ENCODE measurements at regions not wholly inside any gene's neighbourhood (a gene's known extent, or its start where the extent isn't known, plus 50 kb on each side); places are given as distances from the start of the nearest gene placed in this dataset.

- WGBS, 2 experiments (ENCODE audit: insufficient coverage in 1 of 2, insufficient read length in 1 of 2), result 2 to 12% methylated on average over 12 to 17 of the region's 18 CpGs
- H3K9me3 ChIP-seq (ENCODE audit: control insufficient read depth, low read length), result no peaks in the 10 kb centered on the region
- no peak overlapping the region for H3K9ac ChIP-seq (ENCODE audit: extremely low read depth, low read length, poor library complexity, severe bottlenecking)
- peaks cover 12% of the 10 kb centered on the region for H3K4me1 ChIP-seq (ENCODE audit: control insufficient read depth, insufficient read depth, low read length)
- Mint-ChIP-seq H3K4me3 (no peak overlapping the region), H3K4me1 (peaks cover 19% of the 10 kb centered on the region), H3K27me3 (ENCODE audit: insufficient read depth) (peaks cover 85% of the 10 kb centered on the region), H3K36me3 (ENCODE audit: low read depth) (no peaks in the 10 kb centered on the region), H3K27ac (peak overlapping the region; percentile 17), H3K9me3 (no peaks in the 10 kb centered on the region)
- peak overlapping the region; percentile 62 for H3K27ac ChIP-seq (ENCODE audit: low read depth, low read length)
- no peak overlapping the region for H3K4me3 ChIP-seq (ENCODE audit: low read length)
- peaks cover 86% of the 10 kb centered on the region for H3K27me3 ChIP-seq (ENCODE audit: control insufficient read depth, insufficient read depth, low read length, poor library complexity, severe bottlenecking)
- peak; percentile 41 for TF ChIP-seq CTCF (conservative IDR thresholded peaks at IDR 0.05)
- DNase-seq, result peak; percentile 86
- H3K36me3 ChIP-seq (ENCODE audit: control insufficient read depth, insufficient read depth, low read length), result no peaks in the 10 kb centered on the region
Measured at GRCh38 chr19:5397804-5398692, 57.2 kb upstream of the ZNRF4 start.

- H3K4me3 ChIP-seq (ENCODE audit: low read length), result no peak overlapping the region
- H3K9me3 ChIP-seq (ENCODE audit: control insufficient read depth, low read length), result no peaks in the 10 kb centered on the region
- peak; percentile 63 for DNase-seq
- H3K9ac ChIP-seq (ENCODE audit: extremely low read depth, low read length, poor library complexity, severe bottlenecking), result no peak overlapping the region
- no peaks in the 10 kb centered on the region for H3K36me3 ChIP-seq (ENCODE audit: control insufficient read depth, insufficient read depth, low read length)
- Mint-ChIP-seq H3K36me3 (ENCODE audit: low read depth) (no peaks in the 10 kb centered on the region), H3K27me3 (ENCODE audit: insufficient read depth) (peaks cover 85% of the 10 kb centered on the region), H3K4me1 (peaks cover 19% of the 10 kb centered on the region), H3K9me3 (no peaks in the 10 kb centered on the region), H3K27ac (no peak overlapping the region), H3K4me3 (no peak overlapping the region)
- peaks cover 12% of the 10 kb centered on the region for H3K4me1 ChIP-seq (ENCODE audit: control insufficient read depth, insufficient read depth, low read length)
- no peak overlapping the region for H3K27ac ChIP-seq (ENCODE audit: low read depth, low read length)
- TF ChIP-seq CTCF (conservative IDR thresholded peaks at IDR 0.05), result no peak
- H3K27me3 ChIP-seq (ENCODE audit: control insufficient read depth, insufficient read depth, low read length, poor library complexity, severe bottlenecking), result peaks cover 86% of the 10 kb centered on the region
- WGBS, 2 experiments (ENCODE audit: insufficient coverage in 1 of 2, insufficient read length in 1 of 2), result 73 to 100% methylated on average over 2 to 3 of the region's 3 CpGs
Measured at GRCh38 chr19:5398693-5399057, 56.5 kb upstream of the ZNRF4 start.

- Mint-ChIP-seq H3K4me3 (no peak overlapping the region), H3K27me3 (ENCODE audit: insufficient read depth) (peaks cover 89% of the 10 kb centered on the region), H3K36me3 (ENCODE audit: low read depth) (no peaks in the 10 kb centered on the region), H3K4me1 (no peaks in the 10 kb centered on the region), H3K9me3 (peaks cover 17% of the 10 kb centered on the region), H3K27ac (no peak overlapping the region)
- TF ChIP-seq CTCF (conservative IDR thresholded peaks at IDR 0.05), result no peak
- Histone ChIP-seq H3K9ac (ENCODE audit: extremely low read depth, low read length, poor library complexity, severe bottlenecking) (no peak overlapping the region), H3K4me1 (ENCODE audit: control insufficient read depth, insufficient read depth, low read length) (no peaks in the 10 kb centered on the region), H3K27ac (ENCODE audit: low read depth, low read length) (no peak overlapping the region), H3K9me3 (ENCODE audit: control insufficient read depth, low read length) (peaks cover 11% of the 10 kb centered on the region), H3K27me3 (ENCODE audit: control insufficient read depth, insufficient read depth, low read length, poor library complexity, severe bottlenecking) (peaks cover 59% of the 10 kb centered on the region), H3K4me3 (ENCODE audit: low read length) (no peak overlapping the region), H3K36me3 (ENCODE audit: control insufficient read depth, insufficient read depth, low read length) (no peaks in the 10 kb centered on the region)
- WGBS, 2 experiments (ENCODE audit: insufficient coverage in 1 of 2, insufficient read length in 1 of 2), result 5 to 8% methylated on average over 4 to 12 of the region's 12 CpGs
- DNase-seq, result peak; percentile 99
Measured at GRCh38 chr19:5403968-5404640, 51.1 kb upstream of the ZNRF4 start.
